ENCODE measurements at regions not wholly inside any gene's neighbourhood (a gene's known extent, or its start where the extent isn't known, plus 50 kb on each side); places are given as distances from the start of the nearest gene placed in this dataset.

DNA sequence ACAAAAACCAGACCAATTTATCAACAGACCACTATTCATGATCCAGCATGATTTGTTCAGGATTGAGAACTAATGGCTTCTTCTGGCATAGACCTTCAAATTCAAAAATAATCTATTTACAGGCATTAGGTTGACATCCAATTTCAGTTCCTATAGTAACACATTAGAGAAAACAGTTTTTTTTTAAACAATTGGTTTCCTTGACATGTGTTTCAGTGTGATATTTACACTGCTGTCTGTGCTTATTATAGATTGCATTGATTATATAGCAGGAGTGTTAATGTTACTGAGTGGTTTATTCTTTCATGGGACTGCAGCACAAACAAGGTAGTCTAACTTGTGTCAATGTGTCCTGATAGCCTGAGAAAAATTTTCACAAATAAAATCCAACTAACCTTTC lies 579.3 kb downstream of the PLOD2 start:
- no peaks in the 10 kb centered on the region for H3F3A ChIP-seq (ENCODE audit: insufficient read depth, low read length)
- H2AFZ ChIP-seq (ENCODE audit: low read length): no peak overlapping the region

DNA sequence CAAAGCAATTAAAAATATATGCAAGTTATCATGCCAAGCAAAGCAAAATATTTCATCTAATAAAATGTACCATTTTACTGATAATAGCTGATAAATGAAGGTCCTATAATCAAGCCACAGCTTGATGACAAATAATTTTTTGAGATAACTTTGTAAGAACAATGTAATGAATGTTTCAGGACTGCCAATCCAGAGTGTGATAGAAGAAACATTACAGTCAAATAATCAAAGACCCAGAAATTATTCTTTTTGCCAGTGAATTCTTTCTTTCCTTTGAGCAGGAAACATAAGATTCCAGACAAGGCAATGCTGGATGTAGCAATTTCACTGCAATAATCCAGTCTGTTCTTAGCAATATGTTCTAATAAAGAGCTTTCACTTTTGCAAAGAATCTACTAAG lies 556.1 kb downstream of the PLOD2 start:
- no peak overlapping the region for H3K27ac ChIP-seq (ENCODE audit: low read depth, low read length, poor library complexity, severe bottlenecking)
- no peak overlapping the region for H3K4me3 ChIP-seq (ENCODE audit: low read depth, low read length, poor library complexity, severe bottlenecking)
- no peaks in the 10 kb centered on the region for H3F3A ChIP-seq (ENCODE audit: insufficient read depth, low read length)
- no peaks in the 10 kb centered on the region for H4K20me1 ChIP-seq (ENCODE audit: insufficient read depth, low read length)
- no peaks in the 10 kb centered on the region for H3K4me1 ChIP-seq (ENCODE audit: insufficient read depth, low read length, severe bottlenecking)
- H3K9me2 ChIP-seq (ENCODE audit: low read depth, low read length): 0 out of 2 replicates have a peak, but pooled peaks cover 3% of the 10 kb centered on the region
- TF ChIP-seq, protein P1, sequence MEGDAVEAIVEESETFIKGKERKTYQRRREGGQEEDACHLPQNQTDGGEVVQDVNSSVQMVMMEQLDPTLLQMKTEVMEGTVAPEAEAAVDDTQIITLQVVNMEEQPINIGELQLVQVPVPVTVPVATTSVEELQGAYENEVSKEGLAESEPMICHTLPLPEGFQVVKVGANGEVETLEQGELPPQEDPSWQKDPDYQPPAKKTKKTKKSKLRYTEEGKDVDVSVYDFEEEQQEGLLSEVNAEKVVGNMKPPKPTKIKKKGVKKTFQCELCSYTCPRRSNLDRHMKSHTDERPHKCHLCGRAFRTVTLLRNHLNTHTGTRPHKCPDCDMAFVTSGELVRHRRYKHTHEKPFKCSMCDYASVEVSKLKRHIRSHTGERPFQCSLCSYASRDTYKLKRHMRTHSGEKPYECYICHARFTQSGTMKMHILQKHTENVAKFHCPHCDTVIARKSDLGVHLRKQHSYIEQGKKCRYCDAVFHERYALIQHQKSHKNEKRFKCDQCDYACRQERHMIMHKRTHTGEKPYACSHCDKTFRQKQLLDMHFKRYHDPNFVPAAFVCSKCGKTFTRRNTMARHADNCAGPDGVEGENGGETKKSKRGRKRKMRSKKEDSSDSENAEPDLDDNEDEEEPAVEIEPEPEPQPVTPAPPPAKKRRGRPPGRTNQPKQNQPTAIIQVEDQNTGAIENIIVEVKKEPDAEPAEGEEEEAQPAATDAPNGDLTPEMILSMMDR (IDR thresholded peaks at IDR 0.05; ENCODE audit: low read length): no peak
- no peak for TF ChIP-seq EZH2 (IDR thresholded peaks at IDR 0.05; ENCODE audit: borderline replicate concordance, low read length)
- H3K4me2 ChIP-seq (ENCODE audit: low read length): no peak overlapping the region
- H3K27me3 ChIP-seq (ENCODE audit: insufficient read depth, low read length): no peaks in the 10 kb centered on the region
- H3K9ac ChIP-seq (ENCODE audit: low read length): no peak overlapping the region
- H3K36me3 ChIP-seq (ENCODE audit: insufficient read depth, low read length): no peaks in the 10 kb centered on the region
- H3K9me3 ChIP-seq (ENCODE audit: low read length): no peaks in the 10 kb centered on the region
- no peaks in the 10 kb centered on the region for H3K79me2 ChIP-seq (ENCODE audit: insufficient read depth, low read length)
- H2AFZ ChIP-seq (ENCODE audit: low read length): no peak overlapping the region

More for the DNA sequence above, 579.3 kb downstream of the PLOD2 start:
- Histone ChIP-seq H3K9me3 (ENCODE audit: low read length) (no peaks in the 10 kb centered on the region), H3K4me1 (ENCODE audit: insufficient read depth, low read length, severe bottlenecking) (no peaks in the 10 kb centered on the region), H3K4me2 (ENCODE audit: low read length) (no peak overlapping the region), H3K9me2 (ENCODE audit: low read depth, low read length) (no peaks in the 10 kb centered on the region), H3K27me3 (ENCODE audit: insufficient read depth, low read length) (no peaks in the 10 kb centered on the region), H3K9ac (ENCODE audit: low read length) (no peak overlapping the region), H3K79me2 (ENCODE audit: insufficient read depth, low read length) (no peaks in the 10 kb centered on the region), H3K4me3 (ENCODE audit: low read depth, low read length, poor library complexity, severe bottlenecking) (no peak overlapping the region), H4K20me1 (ENCODE audit: insufficient read depth, low read length) (no peaks in the 10 kb centered on the region), H3K36me3 (ENCODE audit: insufficient read depth, low read length) (no peaks in the 10 kb centered on the region), H3K27ac (ENCODE audit: low read depth, low read length, poor library complexity, severe bottlenecking) (no peak overlapping the region)
- TF ChIP-seq, protein P1 (IDR thresholded peaks at IDR 0.05; ENCODE audit: low read length): no peak
- TF ChIP-seq EZH2 (IDR thresholded peaks at IDR 0.05; ENCODE audit: borderline replicate concordance, low read length): no peak

DNA sequence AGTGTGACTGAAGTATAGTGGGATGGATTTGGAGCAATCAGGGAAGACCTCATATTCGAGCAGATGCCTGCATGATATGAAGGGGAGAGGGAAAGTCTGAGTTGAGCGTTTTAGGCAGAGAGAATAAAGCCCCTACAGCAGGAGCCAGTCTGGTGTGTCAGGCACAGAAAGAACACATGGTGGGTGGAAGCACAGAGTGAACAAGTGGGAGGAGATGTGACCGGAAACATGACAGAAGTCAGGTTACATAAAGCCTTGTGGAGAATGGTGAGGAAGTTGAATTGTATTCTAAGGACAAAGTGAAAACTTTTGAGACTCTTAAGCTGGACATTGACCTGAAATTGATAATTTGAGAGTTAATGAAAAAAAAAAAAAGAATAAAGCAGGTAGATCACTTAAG lies 541.0 kb downstream of the PLOD2 start:
- H3K9me2 ChIP-seq (ENCODE audit: low read depth, low read length): no peaks in the 10 kb centered on the region
- no peaks in the 10 kb centered on the region for H3K36me3 ChIP-seq (ENCODE audit: insufficient read depth, low read length)
- H3K27ac ChIP-seq (ENCODE audit: low read depth, low read length, poor library complexity, severe bottlenecking): no peak overlapping the region
- H3K79me2 ChIP-seq (ENCODE audit: insufficient read depth, low read length): no peaks in the 10 kb centered on the region
- no peak overlapping the region for H3K4me3 ChIP-seq (ENCODE audit: low read depth, low read length, poor library complexity, severe bottlenecking)
- no peak overlapping the region for H3K9ac ChIP-seq (ENCODE audit: low read length)
- H3K27me3 ChIP-seq (ENCODE audit: insufficient read depth, low read length): no peaks in the 10 kb centered on the region
- H3K9me3 ChIP-seq (ENCODE audit: low read length): no peaks in the 10 kb centered on the region
- H3K4me1 ChIP-seq (ENCODE audit: insufficient read depth, low read length, severe bottlenecking): no peaks in the 10 kb centered on the region
- no peaks in the 10 kb centered on the region for H3F3A ChIP-seq (ENCODE audit: insufficient read depth, low read length)
- TF ChIP-seq, protein P1 (IDR thresholded peaks at IDR 0.05; ENCODE audit: low read length): no peak
- no peak for TF ChIP-seq EZH2 (IDR thresholded peaks at IDR 0.05; ENCODE audit: borderline replicate concordance, low read length)
- no peaks in the 10 kb centered on the region for H4K20me1 ChIP-seq (ENCODE audit: insufficient read depth, low read length)
- no peak overlapping the region for H3K4me2 ChIP-seq (ENCODE audit: low read length)
- no peak overlapping the region for H2AFZ ChIP-seq (ENCODE audit: low read length)
